Activated CD8-positive, alpha-beta T cell treated with anti-CD3 and anti-CD28 coated beads for 36 hours (primary cell): ENCODE measurements at regions not wholly inside any gene's neighbourhood (a gene's known extent, or its start where the extent isn't known, plus 50 kb on each side); places are given as distances from the start of the nearest gene placed in this dataset.

ENCODE experiments used
- ATAC-seq: fragments of 200-7000 bp; cut with Tn5 transposase; one replicate; pipeline ENCODE4 v1.10.0; 2021; ENCODE audit warnings: mild to moderate bottlenecking, moderate library complexity
- CTCF ChIA-PET: fragments of 350-600 bp; sonication (Branson Sonifier 250); formaldehyde crosslinking; loops from one replicate; lab custom pipeline; 2021; ENCODE audit warnings: antibody characterized with exemption; lab: Charles Lee
- POLR2A ChIA-PET: fragments of 350-600 bp; sonication (Branson Sonifier 250); formaldehyde crosslinking; loops from one replicate; lab custom pipeline; 2021; ENCODE audit warnings: antibody characterized with exemption; lab: Charles Lee
- DNase-seq: peaks from one replicate; pipeline ENCODE4 v3.0.0-alpha.2; 2020
- H3K27ac Mint-ChIP-seq: one replicate; pipeline ENCODE4 v1.8.0; 2021; ENCODE audit warnings: mild to moderate bottlenecking, mixed read lengths
- H3K27me3 Mint-ChIP-seq: one replicate; pipeline ENCODE4 v1.8.0; 2021; ENCODE audit warnings: mixed read lengths
- H3K36me3 Mint-ChIP-seq: one replicate; pipeline ENCODE4 v1.8.0; 2021; ENCODE audit warnings: low read depth, mixed read lengths
- H3K4me1 Mint-ChIP-seq: one replicate; pipeline ENCODE4 v1.8.0; 2021; ENCODE audit warnings: low read depth, mixed read lengths
- H3K4me3 Mint-ChIP-seq: one replicate; pipeline ENCODE4 v1.8.0; 2021; ENCODE audit warnings: mild to moderate bottlenecking, moderate library complexity, mixed read lengths
- H3K9me3 Mint-ChIP-seq: one replicate; pipeline ENCODE4 v1.8.0; 2021; ENCODE audit warnings: mixed read lengths
- intact Hi-C: fragments of 100-400 bp; cut with micrococcal nuclease; formaldehyde crosslinking; loops from one replicate; pipeline ENCODE4 v1.10.0; 2022
- TF ChIP-seq, protein P1 (sequence below): fragments of 200-600 bp; IDR thresholded peaks from one replicate; pipeline ENCODE4 v1.8.0; 2022; ENCODE audit warnings: antibody characterized with exemption, mild to moderate bottlenecking

DNA sequence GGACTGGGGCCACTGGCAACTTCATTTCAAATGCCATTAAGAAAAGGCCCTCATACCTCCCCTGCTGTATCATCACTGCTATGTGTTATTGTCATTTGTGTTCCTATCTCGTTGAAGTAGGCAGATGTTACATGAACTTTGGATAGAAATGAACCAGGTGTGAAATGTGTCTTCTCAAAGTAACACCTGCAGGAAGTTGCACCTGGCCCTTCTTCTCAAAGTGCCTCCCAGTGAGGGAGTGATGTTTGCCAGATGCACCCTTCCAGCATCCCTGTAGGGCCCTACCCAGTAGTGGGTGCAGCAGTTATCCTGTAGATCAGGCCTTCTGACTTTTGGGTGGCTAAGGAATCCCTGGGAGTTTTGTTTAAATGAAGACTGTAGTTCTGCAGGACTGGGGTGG, 197.7 kb upstream of the CTNNB1 start:
- Mint-ChIP-seq H3K4me3 (no peak overlapping the region), H3K36me3 (no peaks in the 10 kb centered on the region), H3K27me3 (peaks cover 4% of the 10 kb centered on the region), H3K27ac (no peak overlapping the region), H3K4me1 (peaks cover 5% of the 10 kb centered on the region), H3K9me3 (no peaks in the 10 kb centered on the region)
- TF ChIP-seq, protein P1, sequence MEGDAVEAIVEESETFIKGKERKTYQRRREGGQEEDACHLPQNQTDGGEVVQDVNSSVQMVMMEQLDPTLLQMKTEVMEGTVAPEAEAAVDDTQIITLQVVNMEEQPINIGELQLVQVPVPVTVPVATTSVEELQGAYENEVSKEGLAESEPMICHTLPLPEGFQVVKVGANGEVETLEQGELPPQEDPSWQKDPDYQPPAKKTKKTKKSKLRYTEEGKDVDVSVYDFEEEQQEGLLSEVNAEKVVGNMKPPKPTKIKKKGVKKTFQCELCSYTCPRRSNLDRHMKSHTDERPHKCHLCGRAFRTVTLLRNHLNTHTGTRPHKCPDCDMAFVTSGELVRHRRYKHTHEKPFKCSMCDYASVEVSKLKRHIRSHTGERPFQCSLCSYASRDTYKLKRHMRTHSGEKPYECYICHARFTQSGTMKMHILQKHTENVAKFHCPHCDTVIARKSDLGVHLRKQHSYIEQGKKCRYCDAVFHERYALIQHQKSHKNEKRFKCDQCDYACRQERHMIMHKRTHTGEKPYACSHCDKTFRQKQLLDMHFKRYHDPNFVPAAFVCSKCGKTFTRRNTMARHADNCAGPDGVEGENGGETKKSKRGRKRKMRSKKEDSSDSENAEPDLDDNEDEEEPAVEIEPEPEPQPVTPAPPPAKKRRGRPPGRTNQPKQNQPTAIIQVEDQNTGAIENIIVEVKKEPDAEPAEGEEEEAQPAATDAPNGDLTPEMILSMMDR: no peak
- intact Hi-C loops: no loop called here
- POLR2A ChIA-PET: no interaction called here
- ATAC-seq (no peak), DNase-seq (no peak)
- CTCF ChIA-PET: no interaction called here

DNA sequence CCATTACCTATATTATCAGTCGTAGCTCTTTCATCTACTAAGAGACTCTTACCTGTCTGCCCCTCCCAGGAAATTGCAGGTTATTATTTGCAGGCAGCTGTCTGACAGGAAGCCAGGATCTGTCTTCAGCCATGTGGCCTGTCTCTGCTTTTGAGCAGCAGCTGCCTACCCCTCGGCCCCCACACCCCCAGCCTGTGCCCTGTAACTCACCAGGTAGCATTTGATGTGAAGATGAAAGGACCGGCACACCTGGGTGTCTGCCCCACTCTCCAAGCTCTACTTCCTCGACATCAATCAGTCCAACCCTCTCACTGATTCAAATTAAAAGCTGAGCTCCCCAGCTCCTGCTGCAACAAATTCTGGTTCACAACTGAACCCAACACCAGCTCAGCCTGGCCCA, 197.2 kb upstream of the CTNNB1 start:
- H3K9me3 Mint-ChIP-seq: no peaks in the 10 kb centered on the region
- DNase-seq: no peak
- ChIA-PET POLR2A (interaction anchor here (0.7 kb wide), 1 partner anchor 12 kb away, joined by 3 read pairs; no protein-coding TSS in a partner anchor), CTCF (interaction anchor here (0.6 to 0.7 kb wide), 2 partner anchors 16 to 124 kb away, joined by 3 read pairs; no protein-coding TSS in a partner anchor)
- no peak for ATAC-seq
- H3K4me3 Mint-ChIP-seq: no peak overlapping the region
- peaks cover 4% of the 10 kb centered on the region for H3K27me3 Mint-ChIP-seq
- TF ChIP-seq, protein P1: no peak
- no peaks in the 10 kb centered on the region for H3K36me3 Mint-ChIP-seq
- peaks cover 5% of the 10 kb centered on the region for H3K4me1 Mint-ChIP-seq
- no peak overlapping the region for H3K27ac Mint-ChIP-seq
- intact Hi-C loops: no loop called here

DNA sequence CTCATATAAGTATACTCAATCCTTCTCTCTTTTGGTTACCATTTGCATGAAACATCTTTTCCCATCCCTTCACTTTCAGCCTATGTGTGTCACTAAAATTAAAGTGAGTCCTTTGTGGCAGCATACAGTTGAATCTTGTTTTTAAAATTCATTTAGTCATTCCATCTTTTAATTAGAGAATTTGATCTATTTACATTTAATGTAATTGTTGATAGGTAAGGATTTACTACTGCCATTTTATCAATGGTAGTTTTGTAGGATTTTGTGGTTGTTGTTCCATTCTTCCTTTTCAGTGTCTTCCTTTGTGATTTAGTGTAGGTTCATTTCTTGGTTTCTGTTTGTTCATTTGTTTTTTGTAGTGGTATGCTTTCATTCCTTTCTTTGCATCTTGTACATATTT, 191.9 kb upstream of the CTNNB1 start:
- H3K36me3 Mint-ChIP-seq: peaks cover 4% of the 10 kb centered on the region
- H3K4me1 Mint-ChIP-seq: peaks cover under 1% of the 10 kb centered on the region
- ChIA-PET CTCF (no interaction called here), POLR2A (no interaction called here)
- no peak overlapping the region for H3K27ac Mint-ChIP-seq
- intact Hi-C loops: no loop called here
- peaks cover 11% of the 10 kb centered on the region for H3K9me3 Mint-ChIP-seq
- ATAC-seq: no peak
- no peak for DNase-seq
- no peak overlapping the region for H3K4me3 Mint-ChIP-seq
- TF ChIP-seq, protein P1: no peak
- peaks cover 8% of the 10 kb centered on the region for H3K27me3 Mint-ChIP-seq

DNA sequence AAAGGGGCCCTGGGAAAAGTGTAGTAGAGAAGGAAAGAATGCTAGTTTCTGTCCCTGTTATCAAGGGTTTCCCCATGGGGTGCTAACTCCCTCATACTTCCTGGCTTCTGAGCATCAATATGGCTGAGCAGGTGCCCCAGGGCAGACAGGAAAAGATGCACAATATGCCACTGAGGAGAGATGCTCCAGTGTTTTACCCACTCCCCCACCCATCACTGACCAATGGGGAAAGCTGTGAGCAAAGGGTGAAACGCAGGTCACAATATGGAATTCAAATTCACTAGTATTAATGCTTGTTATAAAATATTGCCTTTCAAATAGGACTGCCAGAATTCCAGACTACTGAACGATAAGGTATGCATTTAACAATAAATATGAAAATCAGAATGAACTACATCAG, 187.5 kb upstream of the CTNNB1 start:
- no peaks in the 10 kb centered on the region for H3K4me1 Mint-ChIP-seq
- POLR2A ChIA-PET: no interaction called here

DNA sequence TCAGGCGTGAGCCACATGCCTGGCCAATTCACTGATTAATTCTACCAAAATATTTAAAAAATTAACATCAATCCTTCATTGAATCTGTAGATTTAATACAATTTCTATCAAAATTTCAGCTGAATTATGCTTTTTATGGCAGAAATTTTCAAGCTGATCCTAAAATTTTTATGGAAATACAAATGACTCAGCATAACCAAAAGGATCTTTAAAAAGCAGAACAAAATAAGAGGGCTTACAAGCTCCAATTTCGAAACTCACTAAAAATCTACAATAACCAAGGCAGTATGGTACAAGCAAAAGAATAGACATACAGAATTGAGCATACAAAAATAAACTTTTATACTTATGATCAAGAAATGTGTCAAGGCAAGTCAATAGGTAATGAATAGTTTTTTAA, 180.4 kb upstream of the CTNNB1 start:
- no peak for DNase-seq
- Mint-ChIP-seq H3K27me3 (peaks cover 6% of the 10 kb centered on the region), H3K4me1 (no peaks in the 10 kb centered on the region), H3K27ac (no peak overlapping the region), H3K4me3 (no peak overlapping the region), H3K9me3 (no peaks in the 10 kb centered on the region), H3K36me3 (no peaks in the 10 kb centered on the region)
- CTCF ChIA-PET: no interaction called here
- no peak for ATAC-seq
- POLR2A ChIA-PET: no interaction called here
- TF ChIP-seq, protein P1: no peak
- intact Hi-C loops: no loop called here

More for the DNA sequence above, 187.5 kb upstream of the CTNNB1 start:
- H3K9me3 Mint-ChIP-seq: peaks cover 11% of the 10 kb centered on the region
- intact Hi-C loops: no loop called here
- H3K36me3 Mint-ChIP-seq: peaks cover 4% of the 10 kb centered on the region
- no peak overlapping the region for H3K27ac Mint-ChIP-seq
- H3K27me3 Mint-ChIP-seq: peaks cover 13% of the 10 kb centered on the region
- ATAC-seq (no peak), DNase-seq (no peak)
- TF ChIP-seq, protein P1: no peak
- CTCF ChIA-PET: interaction anchor here (0.9 kb wide), 1 partner anchor 1087 kb away, joined by 3 read pairs; no protein-coding TSS in a partner anchor
- no peak overlapping the region for H3K4me3 Mint-ChIP-seq
